Neural progenitor cell (in vitro differentiated cells): ENCODE measurements at regions not wholly inside any gene's neighbourhood (a gene's known extent, or its start where the extent isn't known, plus 50 kb on each side); places are given as distances from the start of the nearest gene placed in this dataset.

Experiments used
- DNase-seq: peaks from one replicate; pipeline ENCODE4 v3.0.0-alpha.2; 2016; ENCODE audit warnings: low spot score
- H2AFZ ChIP-seq: fragments of 200-600 bp; sonication (generic); replicated peaks from 2 replicates; pipeline ENCODE4 v1.6.1; 2016; ENCODE audit warnings: antibody characterized with exemption
- H3F3A ChIP-seq: fragments of 200-600 bp; sonication (generic); 2 replicates; pipeline ENCODE4 v1.6.1; 2016; ENCODE audit warnings: antibody characterized with exemption, low read depth
- H3K27ac ChIP-seq: fragments of 200-600 bp; sonication (generic); 2 replicates; pipeline ENCODE4 v1.5.1; 2016; ENCODE audit warnings: mild to moderate bottlenecking
- H3K27me3 ChIP-seq: fragments of 200-600 bp; sonication (generic); 2 replicates; pipeline ENCODE4 v1.6.1; 2016; ENCODE audit warnings: mild to moderate bottlenecking, moderate library complexity
- H3K36me3 ChIP-seq: fragments of 200-600 bp; sonication (generic); 2 replicates; pipeline ENCODE4 v1.5.1; 2016
- H3K4me1 ChIP-seq: fragments of 200-600 bp; sonication (generic); 2 replicates; pipeline ENCODE4 v1.6.1; 2016; ENCODE audit warnings: mixed run types
- H3K4me2 ChIP-seq: fragments of 200-600 bp; sonication (generic); 2 replicates; pipeline ENCODE4 v1.6.1; 2016
- H3K4me3 ChIP-seq: fragments of 200-600 bp; sonication (generic); 2 replicates; pipeline ENCODE4 v1.5.1; 2016
- H3K79me2 ChIP-seq: fragments of 200-600 bp; sonication (generic); 2 replicates; pipeline ENCODE4 v1.6.1; 2016; ENCODE audit warnings: low read depth
- H3K9ac ChIP-seq: fragments of 200-600 bp; sonication (generic); 2 replicates; pipeline ENCODE4 v1.6.1; 2016
- H3K9me3 ChIP-seq: fragments of 200-600 bp; sonication (generic); 2 replicates; pipeline ENCODE4 v1.5.1; 2016; ENCODE audit warnings: low read depth
- H4K20me1 ChIP-seq: fragments of 200-600 bp; sonication (generic); 2 replicates; pipeline ENCODE4 v1.6.1; 2016; ENCODE audit warnings: low read depth
- H3K27ac Mint-ChIP-seq: 3 replicates; pipeline ENCODE4 v1.8.0; 2021; ENCODE audit warnings: mixed read lengths
- H3K27me3 Mint-ChIP-seq: 2 replicates; pipeline ENCODE4 v1.8.0; 2022; ENCODE audit warnings: low read depth, mild to moderate bottlenecking, inconsistent platforms, moderate library complexity, mixed read lengths; ENCODE audit not compliant: insufficient read depth
- H3K36me3 Mint-ChIP-seq: 3 replicates; pipeline ENCODE4 v1.8.0; 2021; ENCODE audit warnings: mixed read lengths
- H3K4me1 Mint-ChIP-seq: 3 replicates; pipeline ENCODE4 v1.8.0; 2021; ENCODE audit warnings: mixed read lengths
- H3K4me3 Mint-ChIP-seq: 3 replicates; pipeline ENCODE4 v1.8.0; 2021; ENCODE audit warnings: mild to moderate bottlenecking, moderate library complexity, mixed read lengths
- H3K9me3 Mint-ChIP-seq: 3 replicates; pipeline ENCODE4 v1.8.0; 2020; ENCODE audit warnings: mixed read lengths
- EZH2 ChIP-seq: fragments of 200-600 bp; sonication (generic); IDR thresholded peaks from 2 replicates; pipeline ENCODE4 v1.6.1; 2017; ENCODE audit warnings: antibody characterized with exemption, mild to moderate bottlenecking, moderate library complexity
- EZH2phosphoT487 ChIP-seq: fragments of 200-600 bp; sonication (generic); IDR thresholded peaks from 2 replicates; pipeline ENCODE4 v1.6.1; 2017; ENCODE audit warnings: antibody characterized with exemption
- TF ChIP-seq, protein P1 (sequence below): fragments of 200-600 bp; sonication (generic); IDR thresholded peaks from 2 replicates; pipeline ENCODE4 v1.5.1; 2017; ENCODE audit warnings: antibody characterized with exemption, mild to moderate bottlenecking

DNA sequence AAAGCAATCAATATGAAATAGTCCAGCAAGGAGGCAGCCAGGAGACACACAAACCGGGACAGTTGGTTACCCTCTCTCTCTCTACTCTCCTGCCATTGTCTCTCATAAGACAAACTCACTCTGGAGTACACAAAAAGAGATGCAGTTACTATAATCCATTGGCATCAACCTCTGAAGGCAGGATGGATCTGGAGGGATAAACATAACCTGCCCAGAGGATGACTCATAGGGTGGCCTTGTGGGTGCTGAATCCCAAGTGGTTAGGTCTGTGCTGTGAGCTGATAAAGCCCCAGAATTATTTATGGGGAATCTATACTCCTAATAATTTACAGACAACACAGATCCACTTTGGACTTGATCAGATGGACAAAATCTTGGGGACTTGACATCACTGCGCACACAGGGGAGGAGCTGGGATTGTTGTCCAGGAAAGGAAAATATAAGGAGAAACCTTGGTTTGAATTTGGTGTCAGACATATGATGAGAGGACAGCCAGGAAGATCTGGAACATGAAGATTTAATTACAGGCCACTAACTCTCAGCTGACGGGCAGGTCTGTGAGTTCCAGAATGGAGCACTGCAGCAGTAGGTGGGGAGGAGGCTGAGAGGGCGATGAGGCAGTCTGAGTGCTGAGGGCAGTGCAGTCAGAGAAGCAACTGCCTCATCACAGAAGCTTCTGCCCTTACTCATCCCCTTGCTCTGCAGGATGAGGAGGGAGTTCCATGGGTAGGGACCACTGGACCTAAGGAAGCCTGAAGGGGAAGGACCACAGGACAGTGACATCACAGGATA is 113.9 kb upstream of the PRSS58 start:
- no peak for DNase-seq
- Histone ChIP-seq H3K4me3 (no peak overlapping the region), H3K27me3 (no peaks in the 10 kb centered on the region), H3K79me2 (no peaks in the 10 kb centered on the region), H2AFZ (no peak overlapping the region), H4K20me1 (no peaks in the 10 kb centered on the region), H3K9ac (no peak overlapping the region), H3K9me3 (no peaks in the 10 kb centered on the region), H3F3A (no peaks in the 10 kb centered on the region), H3K27ac (no peak overlapping the region), H3K36me3 (no peaks in the 10 kb centered on the region), H3K4me2 (no peak overlapping the region), H3K4me1 (no peaks in the 10 kb centered on the region)
- H3K27ac Mint-ChIP-seq, result no peak overlapping the region
- TF ChIP-seq, protein P1, sequence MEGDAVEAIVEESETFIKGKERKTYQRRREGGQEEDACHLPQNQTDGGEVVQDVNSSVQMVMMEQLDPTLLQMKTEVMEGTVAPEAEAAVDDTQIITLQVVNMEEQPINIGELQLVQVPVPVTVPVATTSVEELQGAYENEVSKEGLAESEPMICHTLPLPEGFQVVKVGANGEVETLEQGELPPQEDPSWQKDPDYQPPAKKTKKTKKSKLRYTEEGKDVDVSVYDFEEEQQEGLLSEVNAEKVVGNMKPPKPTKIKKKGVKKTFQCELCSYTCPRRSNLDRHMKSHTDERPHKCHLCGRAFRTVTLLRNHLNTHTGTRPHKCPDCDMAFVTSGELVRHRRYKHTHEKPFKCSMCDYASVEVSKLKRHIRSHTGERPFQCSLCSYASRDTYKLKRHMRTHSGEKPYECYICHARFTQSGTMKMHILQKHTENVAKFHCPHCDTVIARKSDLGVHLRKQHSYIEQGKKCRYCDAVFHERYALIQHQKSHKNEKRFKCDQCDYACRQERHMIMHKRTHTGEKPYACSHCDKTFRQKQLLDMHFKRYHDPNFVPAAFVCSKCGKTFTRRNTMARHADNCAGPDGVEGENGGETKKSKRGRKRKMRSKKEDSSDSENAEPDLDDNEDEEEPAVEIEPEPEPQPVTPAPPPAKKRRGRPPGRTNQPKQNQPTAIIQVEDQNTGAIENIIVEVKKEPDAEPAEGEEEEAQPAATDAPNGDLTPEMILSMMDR, result no peak
- TF ChIP-seq EZH2phosphoT487 (no peak), EZH2 (no peak)
- H3K4me1 Mint-ChIP-seq, result peaks cover 3% of the 10 kb centered on the region
- H3K9me3 Mint-ChIP-seq, result peaks cover 4% of the 10 kb centered on the region
- no peak overlapping the region for H3K4me3 Mint-ChIP-seq
- no peaks in the 10 kb centered on the region for H3K36me3 Mint-ChIP-seq
- peaks cover 2% of the 10 kb centered on the region for H3K27me3 Mint-ChIP-seq

- H3K27me3 ChIP-seq, result no peaks in the 10 kb centered on the region
- no peak overlapping the region for H3K4me2 ChIP-seq
- TF ChIP-seq, protein P1, result no peak
- TF ChIP-seq EZH2 (no peak), EZH2phosphoT487 (no peak)
- H3K27ac Mint-ChIP-seq, result no peak overlapping the region
- no peaks in the 10 kb centered on the region for H3K9me3 ChIP-seq
- no peaks in the 10 kb centered on the region for H3K4me1 Mint-ChIP-seq
- no peaks in the 10 kb centered on the region for H3K79me2 ChIP-seq
- H3F3A ChIP-seq, result no peaks in the 10 kb centered on the region
- no peak overlapping the region for H3K9ac ChIP-seq
- no peak for DNase-seq
- H3K4me1 ChIP-seq, result no peaks in the 10 kb centered on the region
- H3K36me3 ChIP-seq, result no peaks in the 10 kb centered on the region
- no peaks in the 10 kb centered on the region for H3K36me3 Mint-ChIP-seq
- no peak overlapping the region for H2AFZ ChIP-seq
- no peaks in the 10 kb centered on the region for H4K20me1 ChIP-seq
- H3K27ac ChIP-seq, result no peak overlapping the region
- peaks cover 7% of the 10 kb centered on the region for H3K27me3 Mint-ChIP-seq
- no peak overlapping the region for H3K4me3 ChIP-seq
- H3K9me3 Mint-ChIP-seq, result peaks cover 14% of the 10 kb centered on the region
- no peak overlapping the region for H3K4me3 Mint-ChIP-seq
Measured at GRCh38 chr7:142365410-142365842, 107.6 kb upstream of the PRSS58 start.

GRCh38 chr7:142364551-142364950 is 106.7 kb upstream of the PRSS58 start:
- Histone ChIP-seq H3K9me3 (no peaks in the 10 kb centered on the region), H4K20me1 (no peaks in the 10 kb centered on the region), H3K79me2 (no peaks in the 10 kb centered on the region), H2AFZ (no peak overlapping the region), H3K4me3 (no peak overlapping the region), H3K27ac (no peak overlapping the region), H3F3A (no peaks in the 10 kb centered on the region), H3K9ac (no peak overlapping the region), H3K36me3 (no peaks in the 10 kb centered on the region), H3K4me2 (no peak overlapping the region), H3K4me1 (peaks cover 4% of the 10 kb centered on the region), H3K27me3 (no peaks in the 10 kb centered on the region)
- H3K27me3 Mint-ChIP-seq, result peaks cover 7% of the 10 kb centered on the region
- H3K36me3 Mint-ChIP-seq, result no peaks in the 10 kb centered on the region
- H3K4me1 Mint-ChIP-seq, result no peaks in the 10 kb centered on the region
- no peak for TF ChIP-seq EZH2
- TF ChIP-seq EZH2phosphoT487, result no peak
- TF ChIP-seq, protein P1, result no peak
- H3K4me3 Mint-ChIP-seq, result no peak overlapping the region
- no peak for DNase-seq
- H3K9me3 Mint-ChIP-seq, result peaks cover 14% of the 10 kb centered on the region
- no peak overlapping the region for H3K27ac Mint-ChIP-seq
